Stimulated activated CD4-positive, alpha-beta T cell treated with anti-CD3 and anti-CD28 coated beads, Interleukin-4, amount 100 ng/mL, for 48 hours (primary cell): ENCODE measurements at regions not wholly inside any gene's neighbourhood (a gene's known extent, or its start where the extent isn't known, plus 50 kb on each side); places are given as distances from the start of the nearest gene placed in this dataset.
"Not testable (repeated sequence)": the region's sequence is repeated elsewhere in the genome, so short reads cannot be mapped to it uniquely, and the experiment has no call there.

Experiments
- DNase-seq, 2 donors: peaks; one replicate each; pipeline ENCODE4 v3.0.0-alpha.2; 2020; ENCODE audit warnings: low read depth in 2 of 2

DNA sequence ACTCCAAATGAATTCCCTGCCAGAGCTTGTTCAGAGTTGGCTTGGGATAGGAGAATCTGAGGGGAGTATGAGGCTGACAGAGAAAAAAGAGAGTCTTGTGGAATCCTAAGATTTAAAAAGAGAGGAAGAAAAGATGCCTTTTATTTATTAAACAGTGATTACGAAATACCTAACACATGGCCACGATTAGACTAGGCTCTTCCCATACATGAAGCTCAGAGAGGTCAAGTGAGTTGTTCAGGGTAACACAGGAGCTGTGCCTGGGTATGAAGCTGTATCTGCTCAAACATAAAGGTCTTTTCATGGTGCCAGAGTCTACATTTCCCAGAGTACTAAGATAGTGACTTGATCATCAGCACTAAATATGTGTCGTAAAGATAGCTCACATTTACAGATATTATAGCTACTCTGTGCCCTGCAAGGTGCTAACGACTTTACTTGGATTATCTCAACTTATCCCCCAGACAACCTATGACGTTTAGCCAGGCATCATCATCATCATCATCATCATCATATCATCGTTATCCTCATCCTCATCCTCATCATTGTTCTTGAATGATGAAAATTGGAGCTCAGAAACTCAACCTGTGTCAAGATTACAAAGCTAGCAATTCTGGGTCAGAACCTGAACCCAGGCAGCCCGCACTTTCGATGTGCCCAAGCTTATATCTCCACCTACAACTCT lies 500.8 kb downstream of the NPIPA7 start:
- DNase-seq, result no peak

DNA sequence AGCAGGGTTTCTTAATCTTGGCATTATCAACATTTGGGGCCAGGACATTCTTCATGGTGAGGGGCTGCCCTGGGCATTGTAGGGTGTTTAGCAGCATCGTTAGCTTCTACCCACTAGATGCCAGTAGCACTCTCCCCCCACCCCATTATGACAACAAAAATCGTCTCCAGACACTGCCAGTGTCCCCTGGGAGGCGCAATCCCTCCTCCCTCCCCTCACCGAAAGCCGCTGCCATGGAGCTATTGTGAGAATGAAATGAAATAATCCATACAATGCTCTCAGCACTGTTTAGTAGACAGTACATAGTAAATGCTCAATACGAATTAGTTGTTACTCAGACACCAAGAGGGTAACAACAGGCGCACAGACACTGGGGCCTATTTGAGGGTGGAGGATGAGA lies 502.9 kb downstream of the NPIPA7 start:
- no peak for DNase-seq

DNA sequence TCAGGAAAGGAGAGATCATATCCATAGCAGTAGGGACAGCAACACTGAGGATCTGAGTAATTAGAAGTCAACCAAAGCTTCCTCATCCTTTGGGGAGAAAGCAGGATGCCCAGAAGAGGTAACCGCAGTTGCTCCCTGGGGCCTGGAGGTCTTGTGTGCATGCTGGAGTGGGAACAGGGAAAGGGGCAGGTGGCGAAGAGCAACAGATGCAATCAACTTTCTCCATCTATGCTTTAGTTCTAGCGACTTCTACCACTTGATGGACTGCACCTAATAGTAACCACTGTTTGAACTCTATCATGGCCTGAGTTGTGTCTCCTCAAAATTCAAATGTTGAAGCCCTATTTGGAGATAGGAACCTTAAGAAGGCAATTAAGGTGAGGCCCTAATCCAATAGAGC lies 503.8 kb downstream of the NPIPA7 start:
- no peak for DNase-seq

DNA sequence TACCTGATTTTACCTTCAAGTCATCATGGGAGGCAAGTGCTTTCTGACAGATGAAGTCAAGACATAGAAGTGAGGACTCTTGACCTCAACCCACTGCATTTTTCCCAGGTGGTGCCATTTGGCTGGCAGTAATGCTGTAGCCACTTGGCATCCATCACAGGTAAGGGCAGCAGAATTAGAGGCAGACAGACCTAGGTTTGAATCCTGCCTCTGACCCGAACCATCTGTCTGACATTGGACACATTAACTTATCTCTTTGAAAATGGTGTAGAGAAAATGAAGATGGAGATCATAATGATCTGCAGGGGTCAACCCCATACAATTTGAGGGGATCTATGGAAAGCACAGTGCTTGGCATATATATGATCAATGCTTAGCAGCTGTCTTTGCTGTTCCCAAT lies 505.5 kb downstream of the NPIPA7 start:
- no peak for DNase-seq

DNA sequence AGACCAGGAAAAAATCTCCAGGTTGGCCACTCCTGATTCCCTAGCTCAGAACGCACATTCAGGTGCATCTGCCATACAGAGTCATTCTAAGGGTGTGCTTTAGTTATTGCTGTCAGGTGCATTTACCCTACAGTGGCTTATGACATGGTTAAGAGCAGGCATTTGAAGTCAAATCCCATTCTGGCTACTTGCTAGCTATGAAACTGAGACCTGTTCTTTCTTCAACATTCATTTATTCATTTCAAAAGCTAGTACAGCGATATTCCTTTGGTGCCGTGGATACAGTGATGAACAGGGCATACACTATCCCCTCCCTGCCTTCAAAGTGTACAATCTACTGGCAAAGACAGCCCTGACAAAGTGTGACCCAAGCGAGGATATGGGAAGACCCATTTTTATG lies 508.3 kb downstream of the NPIPA7 start:
- DNase-seq, result no peak

DNA sequence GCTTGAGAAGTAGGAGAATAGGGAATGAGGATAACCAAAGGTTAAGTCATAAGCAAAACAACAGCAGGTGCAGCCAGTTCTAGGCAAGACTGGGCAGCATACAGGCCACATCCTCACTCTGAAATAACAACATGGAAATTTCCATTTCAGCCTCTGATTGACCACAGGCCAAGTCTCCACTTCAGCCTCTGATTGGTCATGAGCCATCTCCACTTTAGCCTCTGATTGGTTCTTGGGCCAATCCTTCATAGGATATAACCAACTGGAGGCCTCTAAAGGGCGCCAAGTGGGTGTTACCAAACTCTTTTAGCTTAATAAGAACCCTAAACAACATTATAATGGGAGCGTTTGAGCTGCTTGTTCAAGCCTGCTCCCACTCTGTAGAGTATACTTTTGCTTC lies 512.0 kb downstream of the NPIPA7 start:
- DNase-seq, result no peak

DNA sequence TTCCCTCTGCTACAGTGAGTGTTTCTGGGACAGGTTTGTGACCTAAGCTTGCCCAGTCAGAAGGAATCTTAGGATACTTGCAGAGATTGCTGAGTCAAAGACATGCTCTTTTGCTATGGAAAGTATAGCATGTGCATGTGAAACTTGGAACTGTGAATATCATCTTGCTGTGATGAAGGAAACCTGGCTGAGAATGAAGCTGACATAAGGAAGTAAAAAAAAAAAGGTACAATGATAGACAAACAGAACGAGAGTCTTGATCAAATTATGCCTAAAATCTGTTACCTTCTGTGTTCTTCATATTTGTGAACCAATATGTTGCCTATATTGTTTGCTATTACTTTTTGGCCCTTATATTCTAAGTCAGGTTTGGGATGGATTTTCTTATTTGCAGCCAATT lies 525.7 kb downstream of the NPIPA7 start:
- no peak for DNase-seq

DNA sequence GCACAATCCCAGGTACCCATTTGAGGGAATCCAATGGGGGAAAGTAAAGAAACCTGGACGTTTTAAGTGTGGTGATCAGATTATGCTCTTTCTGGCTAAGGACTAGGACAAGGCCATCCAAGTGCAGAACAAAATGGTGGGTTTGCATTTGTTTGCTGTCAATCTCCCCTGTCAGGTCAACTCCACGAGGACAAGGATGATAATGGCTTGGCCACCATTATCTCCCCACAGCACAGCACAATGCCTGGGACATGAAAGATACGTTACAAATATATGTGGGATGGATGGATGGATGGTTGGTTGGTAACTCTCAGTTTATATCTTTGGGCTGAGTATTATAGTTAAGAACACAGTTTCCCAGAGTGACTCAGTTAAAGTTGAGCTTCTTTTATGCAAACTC lies 526.9 kb downstream of the NPIPA7 start:
- DNase-seq, result no peak

DNA sequence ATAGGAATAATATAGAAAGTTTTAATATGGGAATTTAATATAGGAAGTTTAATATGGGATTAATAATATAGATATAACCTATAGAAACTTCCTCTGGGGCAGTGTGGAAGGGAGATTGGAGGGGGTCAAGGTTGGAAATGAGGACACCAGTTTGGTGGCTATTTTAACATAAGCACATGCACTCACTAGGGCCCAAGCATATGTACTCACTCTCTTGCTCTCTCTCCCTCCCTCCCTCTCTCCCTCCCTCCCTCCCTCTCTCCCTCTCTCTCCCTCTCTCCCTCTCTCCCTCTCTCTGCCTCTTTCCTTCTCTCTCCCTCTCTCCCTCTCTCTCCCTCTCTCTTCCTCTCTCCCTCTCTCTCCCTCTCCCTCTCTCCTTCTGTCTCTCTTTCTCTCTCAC lies 528.1 kb downstream of the NPIPA7 start:
- DNase-seq, result no peak

DNA sequence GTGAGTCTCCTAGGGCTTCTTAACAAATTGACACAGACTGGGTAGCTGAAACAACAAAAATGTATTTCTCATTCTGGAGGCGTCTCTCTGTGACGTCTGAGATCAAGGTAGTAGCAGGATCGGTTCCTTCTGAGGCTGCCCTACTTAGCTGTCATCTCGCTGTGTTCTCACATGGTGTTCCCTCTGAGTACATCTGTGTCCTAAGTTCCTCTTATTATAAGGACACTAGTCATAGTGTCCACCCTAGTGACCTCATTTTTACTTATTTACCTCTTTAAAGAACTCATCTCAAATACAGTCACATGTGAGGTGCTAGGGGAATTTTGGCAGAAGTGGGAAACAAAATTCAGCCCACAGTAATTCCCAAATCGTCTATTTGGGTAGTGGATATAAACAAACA lies 529.1 kb downstream of the NPIPA7 start:
- DNase-seq, result no peak

DNA sequence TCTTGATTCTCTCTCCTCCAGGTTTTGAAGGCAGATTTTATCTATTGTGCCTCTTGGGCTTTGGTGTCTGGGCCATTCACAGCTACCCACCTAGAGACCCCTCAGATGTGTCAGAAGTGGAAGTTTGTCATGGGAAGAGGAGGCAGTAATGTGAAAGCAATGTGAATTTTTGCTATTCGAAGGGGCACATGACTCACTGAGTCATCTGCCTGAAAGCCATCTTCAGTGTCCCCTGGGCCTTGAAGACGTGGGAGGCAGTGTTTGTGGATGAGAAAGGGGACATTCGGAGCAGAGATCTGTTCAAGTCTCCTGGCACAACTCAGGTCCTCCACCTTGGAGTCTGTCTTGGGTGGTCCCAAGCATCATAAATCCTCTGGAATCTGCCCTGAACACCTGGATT lies 530.2 kb downstream of the NPIPA7 start:
- DNase-seq, result no peak

DNA sequence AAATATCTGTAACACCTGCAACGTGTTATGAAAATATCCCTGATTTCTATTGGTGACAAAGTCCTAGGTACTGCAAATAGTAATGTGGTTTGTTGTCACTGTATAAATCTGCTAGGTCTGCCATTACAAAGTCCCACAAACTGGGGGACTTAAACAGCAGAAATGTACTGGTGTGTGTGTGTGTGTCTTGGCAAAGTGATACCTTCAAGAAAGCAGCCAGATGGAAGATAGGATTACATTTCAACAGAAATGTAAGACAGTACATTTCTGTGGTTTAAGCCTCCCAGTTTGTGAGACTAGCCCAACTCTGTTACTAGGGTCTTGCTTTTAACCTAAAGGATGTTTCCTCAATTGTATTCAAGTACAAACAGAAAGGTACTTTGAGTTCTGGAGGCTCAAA lies 531.7 kb downstream of the NPIPA7 start:
- DNase-seq, result no peak

DNA sequence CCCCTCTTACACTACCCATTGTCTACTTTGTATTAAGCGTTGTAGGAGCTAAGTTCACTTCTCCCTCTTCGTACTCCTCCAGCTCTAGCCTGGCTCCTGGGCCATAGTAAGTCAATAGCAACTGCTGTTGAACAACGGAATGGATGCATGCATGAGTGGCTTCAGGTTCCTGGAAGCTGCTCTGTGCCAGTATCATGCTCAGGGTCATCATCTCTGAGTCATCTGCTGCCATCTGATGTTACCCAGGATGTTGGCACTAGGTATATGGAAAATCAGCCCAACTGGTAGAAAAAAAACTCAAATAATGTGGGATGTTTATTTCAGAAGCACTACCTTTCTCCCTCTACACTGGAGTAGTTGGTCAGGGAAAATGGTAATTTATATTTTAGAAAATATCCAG lies 536.8 kb downstream of the NPIPA7 start:
- no peak for DNase-seq

DNA sequence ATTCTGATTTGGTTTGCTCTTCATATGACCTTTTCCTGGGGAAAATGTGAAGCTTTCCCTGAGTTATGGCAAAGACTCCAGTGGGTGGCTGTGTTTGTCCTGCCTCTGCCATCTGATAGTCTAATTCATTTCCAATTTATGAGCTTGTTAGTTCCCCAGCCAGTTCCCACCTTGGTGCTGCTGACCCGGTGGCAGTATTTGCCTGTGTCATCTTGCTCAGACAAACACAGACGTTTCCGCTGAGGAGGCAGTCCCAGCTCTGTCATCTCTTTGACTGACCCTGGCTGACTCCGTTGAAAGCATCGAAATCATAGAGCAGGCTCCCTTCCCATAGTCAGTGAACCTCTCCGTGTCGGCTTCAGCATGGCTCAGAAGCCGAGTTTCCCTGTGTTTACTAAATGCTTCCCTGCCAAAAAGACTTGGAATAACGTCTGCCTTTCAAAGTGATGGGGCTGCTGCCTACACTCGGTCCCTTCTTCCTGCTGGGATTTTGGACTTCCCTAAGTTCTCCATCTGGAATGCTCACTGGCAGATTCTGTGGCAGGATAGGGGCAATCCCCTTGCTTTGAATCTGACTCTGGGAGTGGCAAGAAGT lies 538.3 kb downstream of the NPIPA7 start:
- no peak for DNase-seq

DNA sequence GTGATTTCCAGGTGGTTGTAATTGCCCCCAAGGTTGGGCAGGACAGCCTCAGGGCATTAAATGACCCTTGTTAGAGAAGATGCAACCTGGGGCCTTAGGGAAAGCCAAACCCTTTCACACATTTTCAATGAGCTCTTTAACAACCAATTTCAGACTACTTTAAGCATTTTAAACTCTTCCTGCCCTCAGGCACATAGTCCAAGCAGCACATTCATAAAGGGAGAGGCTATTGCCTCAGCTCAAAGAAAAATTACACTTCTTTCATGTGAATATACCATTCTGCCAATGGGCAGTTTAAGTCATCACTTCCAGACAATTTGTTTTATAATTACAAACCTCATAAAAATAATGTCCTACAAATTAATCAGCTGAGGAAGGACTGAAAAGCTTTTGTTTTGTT lies 544.5 kb downstream of the NPIPA7 start:
- DNase-seq, result no peak

DNA sequence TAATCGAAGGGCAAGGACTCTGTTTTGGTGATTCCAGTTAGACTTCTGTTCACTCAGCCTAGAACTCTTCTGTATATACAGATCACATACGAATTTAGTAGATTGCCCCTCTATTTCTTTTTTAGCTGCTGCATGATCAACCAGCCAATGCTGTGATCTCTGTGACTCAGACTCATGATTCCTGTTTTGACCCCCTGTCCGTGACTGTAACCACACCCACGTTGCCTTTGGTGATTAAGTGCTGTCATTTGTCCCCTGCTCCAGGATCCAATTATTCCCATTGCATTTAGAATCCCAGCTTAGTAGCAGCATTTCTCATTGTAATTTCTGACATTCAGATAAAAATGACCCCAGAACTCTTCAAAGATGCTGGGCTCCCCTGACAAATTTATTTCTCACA lies 545.7 kb downstream of the NPIPA7 start:
- DNase-seq, result no peak

DNA sequence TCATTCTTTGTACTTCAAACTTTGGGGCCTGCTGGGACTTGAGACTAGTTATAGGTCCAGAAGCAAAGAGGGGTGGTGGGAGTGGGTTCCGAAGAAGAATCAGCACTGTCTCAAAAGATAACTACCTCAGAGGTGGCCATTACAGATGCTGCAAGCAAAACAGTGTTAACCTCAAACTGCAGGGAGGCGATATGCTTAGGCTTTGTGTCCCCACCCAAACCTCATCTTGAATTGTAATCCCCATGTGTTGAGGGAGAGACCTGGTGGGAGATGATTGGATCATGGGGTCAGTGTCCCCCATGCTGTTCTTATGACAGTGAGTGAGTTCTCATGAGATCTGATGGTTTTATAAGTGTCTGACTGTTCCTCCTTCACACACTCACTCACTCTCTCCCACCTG lies 545.3 kb downstream of the XYLT1 start:
- no peak for DNase-seq

DNA sequence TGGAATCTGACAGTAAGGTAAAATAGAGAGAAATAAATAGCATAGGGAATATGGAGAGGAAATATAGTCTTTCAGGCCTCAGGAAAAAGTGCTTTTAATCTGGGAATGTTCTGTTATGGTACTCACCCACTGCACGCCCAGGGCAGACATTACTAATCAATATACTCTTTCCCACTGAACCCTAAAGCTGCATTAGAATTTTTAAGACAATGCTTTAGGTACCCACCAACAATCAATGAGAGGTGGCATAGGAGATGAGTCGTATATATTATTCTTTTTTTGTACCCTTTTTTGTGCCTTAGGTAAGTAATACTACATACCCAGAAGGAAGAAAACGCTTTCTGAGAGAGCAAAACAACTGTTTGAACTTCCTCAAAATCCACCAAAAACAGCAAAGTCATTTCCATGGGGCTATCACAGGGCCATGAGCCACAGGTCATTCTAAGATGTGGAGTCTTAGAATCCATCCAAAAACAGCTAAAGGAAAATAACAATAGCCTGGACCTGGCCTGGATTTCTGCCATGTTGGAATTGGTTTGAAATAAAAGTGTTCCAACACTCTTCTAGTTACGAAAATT lies 542.1 kb downstream of the XYLT1 start:
- no peak for DNase-seq

DNA sequence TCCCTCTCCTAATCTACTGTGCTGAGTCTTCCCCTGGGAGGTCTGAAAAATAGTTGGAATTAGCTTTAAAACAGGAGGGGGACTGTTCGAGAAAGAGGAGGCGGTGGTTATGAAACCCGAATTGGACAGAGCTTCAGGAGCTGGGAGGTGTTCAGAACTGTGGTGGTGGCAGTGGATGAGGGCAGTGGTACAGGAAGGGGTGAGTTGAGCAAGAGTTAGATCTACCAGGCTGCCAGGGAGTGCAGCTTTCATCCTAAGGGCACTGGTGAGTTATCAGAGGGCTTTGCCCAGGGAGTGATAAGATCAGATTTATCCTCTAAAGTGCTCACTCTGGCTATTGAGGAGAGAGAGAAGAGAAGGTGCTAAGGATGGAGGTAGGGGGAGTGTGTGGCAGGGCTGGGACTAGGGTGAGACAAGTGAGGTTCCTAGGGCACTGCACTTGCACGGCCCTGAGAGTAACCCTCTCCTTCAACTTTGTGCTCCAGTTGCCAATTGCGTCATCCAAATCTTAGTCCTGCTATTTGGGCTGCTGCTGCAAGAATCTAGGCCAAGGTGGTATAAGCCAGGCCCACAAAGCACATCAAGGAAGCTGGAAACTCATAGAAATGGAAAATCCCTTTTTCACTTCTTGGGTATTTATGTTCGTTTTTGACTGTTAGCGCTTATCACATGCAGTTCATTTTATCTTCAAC lies 540.3 kb downstream of the XYLT1 start:
- DNase-seq, result no peak

DNA sequence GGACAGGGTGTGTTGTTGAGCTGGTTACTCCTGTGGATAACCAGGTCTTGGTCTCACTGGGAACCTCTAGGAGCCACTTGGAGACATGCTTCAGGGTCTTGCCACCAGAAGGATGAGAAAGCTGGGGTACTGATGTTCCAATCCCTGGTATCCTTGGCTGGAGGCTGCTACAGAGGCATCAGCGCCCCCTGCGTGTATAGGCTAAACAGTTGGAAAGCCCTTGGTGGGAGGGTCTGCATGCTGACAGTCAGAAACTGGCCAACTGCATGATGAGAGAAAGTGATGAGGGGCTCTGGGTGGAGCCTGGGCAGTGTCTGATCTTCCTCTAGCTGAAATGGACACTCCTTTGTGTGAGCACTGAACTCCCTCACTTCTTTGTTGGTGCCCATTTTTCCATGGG lies 536.9 kb downstream of the XYLT1 start:
- no peak for DNase-seq

DNA sequence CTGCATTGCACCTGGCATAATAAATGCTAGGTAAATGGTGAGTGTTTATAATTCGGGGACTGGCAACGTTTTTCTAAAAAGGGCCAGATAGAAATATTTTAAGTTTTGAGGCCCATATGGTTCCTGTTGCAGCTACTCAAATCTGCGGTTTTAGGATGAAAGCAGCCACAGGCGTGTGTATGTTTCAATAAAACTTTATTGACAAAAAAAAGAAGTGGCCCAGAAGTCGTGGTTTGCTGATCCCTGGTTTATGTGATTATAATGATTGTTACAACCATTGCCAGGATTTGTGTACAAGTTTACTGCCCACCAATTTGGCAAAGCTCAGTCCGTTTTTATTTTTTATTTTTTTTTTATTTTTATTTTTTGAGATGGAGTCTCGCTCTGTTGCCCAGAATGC lies 536.1 kb downstream of the XYLT1 start:
- no peak for DNase-seq

DNA sequence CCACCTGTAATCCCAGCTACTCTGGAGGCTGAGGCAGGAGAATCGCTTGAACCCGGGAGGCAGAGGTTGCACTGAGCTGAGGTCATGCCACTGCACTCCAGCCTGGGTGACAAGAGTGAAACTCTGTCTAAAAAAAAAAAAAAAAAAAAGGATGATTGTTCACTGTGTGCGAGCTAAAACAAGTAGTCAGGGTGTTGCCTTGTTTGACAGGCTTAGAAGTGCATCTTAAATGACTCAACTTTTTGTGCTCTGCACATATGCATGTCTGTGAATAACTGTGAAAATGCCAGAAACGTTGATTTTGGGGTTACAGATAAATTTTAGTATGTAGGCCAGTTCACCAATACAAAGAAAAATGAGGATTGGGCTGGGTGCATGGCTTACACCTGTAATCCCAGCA lies 534.9 kb downstream of the XYLT1 start:
- DNase-seq, result not testable (repeated sequence)

DNA sequence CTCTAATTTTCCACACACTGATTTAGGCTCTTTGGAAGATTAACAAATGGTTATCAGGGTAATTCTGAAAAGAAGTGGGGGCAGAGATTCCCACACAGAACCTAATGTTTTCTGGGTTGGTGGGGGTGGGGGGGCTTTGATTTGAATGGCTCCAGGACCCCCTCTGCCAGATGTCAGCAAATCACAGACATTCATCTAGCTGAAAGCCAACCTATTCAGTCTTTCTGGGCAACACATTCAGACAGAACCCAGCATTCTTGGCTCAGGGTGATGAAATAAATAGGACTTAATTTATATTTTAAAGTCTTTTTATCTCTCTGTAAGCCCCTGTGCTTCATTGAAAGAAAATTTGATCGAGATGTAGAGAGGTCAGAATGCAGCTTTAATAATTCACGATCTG lies 533.2 kb downstream of the XYLT1 start:
- DNase-seq, result no peak
